Ureter (tissue), 1 donor: ENCODE measurements at regions not wholly inside any gene's neighbourhood (a gene's known extent, or its start where the extent isn't known, plus 50 kb on each side); places are given as distances from the start of the nearest gene placed in this dataset.
"Not testable (repeated sequence)": the region's sequence is repeated elsewhere in the genome, so short reads cannot be mapped to it uniquely, and the experiment has no call there.

Source experiments
- DNase-seq: peaks from one replicate; pipeline ENCODE4 v3.0.0-alpha.2; 2020; ENCODE audit warnings: low spot score
- donor health status: DM: yes; HTN: yes; CAD: no.

- DNase-seq, result not testable (repeated sequence)
Observed at GRCh38 chr17:20903549-20903948, 139.3 kb downstream of the USP22 start.

GRCh38 chr17:20908313-20909267 lies 134.2 kb downstream of the USP22 start:
- peak; percentile 87 for DNase-seq

DNA sequence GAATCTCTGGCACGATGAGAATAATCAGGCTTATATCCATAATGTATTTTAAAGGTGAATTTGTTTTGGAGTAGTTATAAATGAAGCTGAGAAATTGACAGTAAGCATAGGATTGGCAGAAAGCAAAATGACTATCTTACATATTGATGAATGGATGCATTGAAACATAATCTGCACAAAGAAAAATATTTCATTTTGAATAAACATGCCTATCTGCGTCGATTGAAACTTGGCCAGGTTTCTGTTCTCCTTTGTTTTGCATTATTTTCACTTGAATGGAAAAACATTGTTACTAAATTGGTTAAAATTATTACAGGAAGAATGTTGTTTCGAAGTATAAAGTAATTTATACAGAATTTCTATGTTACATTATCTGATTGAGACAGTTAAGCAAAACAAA lies 128.2 kb downstream of the USP22 start:
- no peak for DNase-seq

DNA sequence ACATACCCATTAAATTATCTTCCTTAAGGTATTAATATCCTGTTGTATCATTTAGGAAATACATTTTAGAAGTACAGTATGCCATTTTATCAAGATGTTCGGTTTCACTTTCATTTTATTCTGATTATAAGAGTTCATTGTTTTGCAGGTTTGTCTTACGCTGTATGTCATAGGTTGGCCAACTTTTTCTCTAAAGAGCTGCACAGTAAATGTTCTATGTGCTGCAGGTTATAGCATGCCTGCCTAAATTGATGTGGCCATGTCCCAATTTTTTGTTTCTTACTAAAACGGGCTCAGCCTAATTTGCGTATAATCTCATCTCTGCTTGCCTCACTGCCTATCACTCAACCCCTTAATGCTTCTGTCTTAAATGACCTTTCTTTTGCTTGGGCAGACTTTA lies 126.4 kb downstream of the USP22 start:
- no peak for DNase-seq

GRCh38 chr17:20917610-20918306 lies 125.1 kb downstream of the USP22 start:
- not testable (repeated sequence) for DNase-seq

GRCh38 chr17:20920095-20920814 lies 122.6 kb downstream of the USP22 start:
- DNase-seq, result no peak

DNA sequence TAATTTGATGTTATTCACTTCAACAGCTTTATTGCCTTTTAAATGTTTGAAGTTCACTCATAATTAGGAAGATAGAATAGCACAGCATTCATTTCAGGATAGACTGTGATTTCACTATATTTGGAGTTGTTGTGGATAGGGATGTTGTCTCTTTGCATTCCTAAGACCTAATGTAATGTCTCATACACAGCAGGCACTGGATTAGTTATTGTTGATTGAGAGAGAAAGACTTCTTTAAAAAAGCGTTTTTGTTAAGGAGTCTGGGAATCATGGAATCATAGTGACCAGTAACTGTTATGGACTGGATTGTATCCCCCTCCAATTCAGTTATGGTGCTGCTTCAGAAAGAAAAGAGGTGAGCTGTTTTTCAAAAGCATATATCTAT lies 122.0 kb downstream of the USP22 start:
- DNase-seq, result no peak

DNA sequence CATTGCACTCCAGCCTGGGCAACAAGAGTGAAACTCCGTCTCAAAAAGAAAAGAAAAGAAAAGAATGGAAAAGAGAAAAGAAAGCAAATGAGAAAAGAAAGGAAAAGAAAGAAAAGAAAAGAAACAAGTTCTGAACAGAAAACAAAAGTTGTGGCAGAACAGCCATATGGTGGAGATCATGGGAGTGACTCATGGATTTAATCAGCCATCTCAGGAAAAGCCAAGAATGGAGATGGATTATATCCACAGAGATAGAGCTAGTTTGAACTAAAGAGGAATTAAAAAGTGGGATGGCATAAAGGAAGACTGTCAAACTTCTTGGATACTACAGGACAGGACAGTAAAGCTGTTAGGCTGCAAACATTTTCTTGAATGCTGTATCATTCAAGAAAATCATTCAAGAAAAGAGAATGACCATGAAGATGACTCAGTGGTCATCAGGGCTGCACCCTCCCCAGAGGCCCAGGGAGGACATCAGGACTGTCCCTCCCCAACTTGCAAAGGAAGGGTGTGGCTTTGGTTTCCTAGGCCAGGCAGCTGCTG lies 120.6 kb downstream of the USP22 start:
- DNase-seq, result no peak

DNA sequence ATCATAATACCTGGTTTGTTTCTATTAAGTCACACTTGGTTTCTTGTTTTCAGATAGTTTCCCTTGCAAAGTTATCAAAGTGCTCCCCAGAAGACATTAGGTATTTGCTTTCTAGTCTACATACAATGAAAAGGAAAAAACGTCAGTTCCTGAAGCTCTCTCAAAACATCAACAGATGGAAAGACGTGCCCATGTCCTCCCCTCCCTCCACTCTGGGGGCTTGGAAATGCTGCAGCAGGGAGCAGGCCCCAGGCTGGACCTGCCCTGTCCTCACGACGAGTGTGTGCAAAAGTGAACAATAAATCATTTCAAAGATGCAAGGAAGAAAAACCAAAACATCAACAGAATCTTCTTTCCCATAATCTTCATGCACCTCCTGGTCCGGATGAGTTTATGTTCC lies 118.5 kb downstream of the USP22 start:
- no peak for DNase-seq

DNA sequence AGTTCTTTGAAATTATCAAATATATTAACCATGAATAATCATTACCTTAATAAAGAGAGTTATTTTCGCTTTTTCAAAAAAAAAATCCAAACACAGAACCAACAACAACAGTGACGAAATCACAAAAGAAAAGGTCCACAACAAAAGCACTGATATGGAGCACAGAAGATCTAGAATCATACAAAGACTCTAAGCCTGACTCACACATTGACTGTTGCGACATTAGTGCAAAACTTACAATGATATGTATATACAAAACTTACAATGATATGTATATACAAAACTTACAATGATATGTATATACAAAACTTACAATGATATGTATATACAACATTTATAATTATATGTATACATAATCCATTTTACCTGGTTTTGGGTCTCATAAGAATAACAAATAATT lies 117.7 kb downstream of the USP22 start:
- DNase-seq, result no peak

DNA sequence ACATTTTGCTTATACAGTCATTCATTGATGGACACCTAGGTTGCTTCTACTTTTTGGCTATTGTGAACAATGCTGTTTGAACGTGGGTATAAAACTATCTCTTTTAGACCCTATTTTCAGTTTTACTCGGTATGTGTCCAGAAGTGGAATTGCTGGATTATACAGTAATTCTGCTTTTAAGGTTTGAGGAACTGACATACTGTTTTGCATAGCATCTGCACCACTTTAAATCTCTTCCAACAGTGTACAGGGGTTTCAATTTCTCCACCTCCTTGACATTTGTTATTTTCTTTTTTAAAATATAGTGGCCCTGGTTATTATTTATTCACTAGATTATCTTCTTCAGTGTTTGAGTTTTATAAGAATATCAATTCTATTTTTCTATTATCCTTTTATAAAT lies 116.9 kb downstream of the USP22 start:
- no peak for DNase-seq

DNA sequence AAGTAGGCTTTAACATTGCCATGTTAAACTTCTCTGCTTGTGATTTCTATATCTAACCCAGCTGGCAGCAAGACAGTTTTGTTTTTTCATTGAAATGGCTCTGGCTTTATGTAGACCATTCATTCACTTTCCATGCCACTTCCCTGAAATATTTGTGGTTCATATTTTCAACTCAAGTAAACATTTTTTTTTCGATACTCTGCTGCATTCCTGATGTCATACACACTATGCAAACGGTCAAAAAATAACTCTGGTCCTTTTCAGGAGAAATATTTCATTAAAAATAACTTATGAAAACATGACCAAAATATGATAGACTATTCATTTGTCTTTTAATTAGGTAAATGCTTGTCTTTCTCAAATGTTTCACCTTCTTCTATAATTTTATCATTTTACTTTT lies 116.3 kb downstream of the USP22 start:
- DNase-seq, result no peak

DNA sequence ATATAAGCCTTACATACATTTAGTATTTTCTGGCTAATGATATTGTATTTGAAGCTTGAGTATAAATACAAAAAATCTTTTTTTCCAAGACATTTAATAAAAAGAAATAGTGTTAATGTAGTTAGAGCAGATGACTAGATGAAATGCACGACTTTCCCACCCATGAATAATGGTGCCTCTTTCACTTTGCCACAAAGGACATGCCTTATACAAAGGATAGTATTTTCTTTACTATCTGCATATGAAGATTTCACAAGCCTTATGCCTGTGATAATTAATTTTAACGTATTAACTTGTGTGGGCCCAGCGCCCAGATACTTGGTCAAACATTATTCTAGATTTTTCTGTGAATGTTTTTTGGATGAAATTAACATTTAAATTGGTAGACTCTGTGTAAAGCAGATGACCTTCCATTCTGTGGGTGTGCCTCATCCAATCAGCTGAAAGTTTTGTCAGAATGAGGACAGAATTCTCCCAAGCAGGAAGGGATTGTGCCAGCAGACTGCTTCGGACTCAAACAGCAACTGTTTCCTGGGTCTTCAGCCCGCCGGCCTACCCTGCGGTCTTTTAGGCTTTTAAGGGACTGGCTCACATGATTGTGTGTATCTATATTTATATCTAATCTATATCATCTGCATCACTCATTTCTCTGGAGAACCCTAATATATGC lies 115.4 kb downstream of the USP22 start:
- no peak for DNase-seq

- no peak for DNase-seq
Observed at GRCh38 chr17:20929334-20929733, 113.5 kb downstream of the USP22 start.

GRCh38 chr17:20930081-20930760 lies 112.6 kb downstream of the USP22 start:
- DNase-seq, result no peak

- DNase-seq, result not testable (repeated sequence)
Observed at GRCh38 chr17:20933040-20933439, 109.8 kb downstream of the USP22 start.

GRCh38 chr17:20934288-20934687 lies 108.5 kb downstream of the USP22 start:
- DNase-seq, result no peak

- no peak for DNase-seq
Observed at GRCh38 chr17:20935740-20936139, 107.1 kb downstream of the USP22 start.

DNA sequence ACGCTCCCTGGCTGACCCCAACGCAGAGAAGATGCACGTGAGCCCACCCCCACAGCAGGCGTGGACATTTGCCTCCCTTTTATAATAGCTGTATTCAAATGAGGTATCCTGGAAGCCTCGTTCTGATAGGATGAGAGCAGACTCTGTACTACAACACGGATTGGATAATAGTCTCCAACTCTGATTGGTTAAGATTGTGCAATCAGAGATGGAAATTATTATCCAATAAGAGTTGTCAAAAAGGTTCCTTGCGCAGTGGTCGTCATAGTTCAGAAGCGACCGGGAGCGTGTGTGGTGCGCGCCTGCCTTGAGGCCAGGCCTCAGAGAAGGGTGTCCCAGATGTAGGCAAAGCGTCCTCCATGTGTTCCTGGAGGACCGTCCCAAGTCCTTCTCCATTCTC lies 104.6 kb downstream of the USP22 start:
- DNase-seq, result no peak

DNA sequence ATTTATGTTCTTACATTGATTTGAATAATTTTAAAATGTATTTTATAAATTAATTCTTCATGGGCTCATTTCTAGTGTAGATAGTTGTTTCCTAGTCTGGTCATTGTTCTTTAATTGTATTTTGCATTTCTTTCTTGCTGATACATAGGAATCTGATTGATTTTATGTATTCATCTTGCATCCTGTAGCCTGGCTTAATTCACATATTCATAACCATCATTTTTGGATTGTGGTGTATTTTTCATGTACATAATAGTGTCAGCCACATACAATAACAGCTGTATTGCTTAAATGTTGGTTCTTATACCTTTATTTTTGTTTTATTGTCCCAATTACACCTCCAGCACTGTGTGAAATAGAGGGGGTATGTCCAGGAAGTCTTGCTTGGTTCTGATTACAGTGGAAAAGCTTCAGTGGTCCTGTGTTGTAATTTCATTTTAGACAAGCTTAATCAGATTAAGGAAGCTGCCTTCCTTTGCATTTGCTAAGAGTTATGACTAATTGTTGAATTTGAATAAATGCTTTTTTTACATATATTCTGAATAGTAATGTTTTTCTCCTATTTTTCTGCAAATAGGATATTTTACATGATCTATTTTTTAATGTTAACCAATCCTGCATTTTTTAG lies 103.7 kb downstream of the USP22 start:
- DNase-seq, result no peak

DNA sequence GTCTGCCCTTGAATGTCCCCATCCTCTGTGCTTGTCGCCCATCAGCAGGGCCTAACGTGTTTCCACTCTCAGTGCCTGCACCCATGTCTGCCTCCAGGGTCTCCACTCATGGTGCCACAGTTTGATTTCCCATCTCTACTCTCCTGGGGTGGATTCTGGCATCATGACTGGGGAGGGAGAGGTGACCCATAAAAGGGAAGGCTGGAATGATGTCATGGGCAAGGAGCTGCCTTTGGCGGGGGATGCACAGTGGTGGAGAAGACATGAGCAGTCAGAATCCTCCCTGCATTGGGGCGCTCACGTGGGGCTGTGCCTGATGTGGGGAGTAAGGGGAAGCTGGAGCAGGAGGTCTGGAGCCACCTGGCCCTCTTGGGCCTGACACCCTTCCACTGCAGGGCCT lies 100.9 kb downstream of the USP22 start:
- no peak for DNase-seq
